COLO668 (cell line): ENCODE measurements at regions not wholly inside any gene's neighbourhood (a gene's known extent, or its start where the extent isn't known, plus 50 kb on each side); places are given as distances from the start of the nearest gene placed in this dataset.
"Not testable (repeated sequence)": the region's sequence is repeated elsewhere in the genome, so short reads cannot be mapped to it uniquely, and the experiment has no call there.

Experiments used
- DNase-seq: peaks from one replicate; lab custom pipeline; 2025; ENCODE audit not compliant: unreplicated experiment; lab: John Stamatoyannopoulos, UW

DNA sequence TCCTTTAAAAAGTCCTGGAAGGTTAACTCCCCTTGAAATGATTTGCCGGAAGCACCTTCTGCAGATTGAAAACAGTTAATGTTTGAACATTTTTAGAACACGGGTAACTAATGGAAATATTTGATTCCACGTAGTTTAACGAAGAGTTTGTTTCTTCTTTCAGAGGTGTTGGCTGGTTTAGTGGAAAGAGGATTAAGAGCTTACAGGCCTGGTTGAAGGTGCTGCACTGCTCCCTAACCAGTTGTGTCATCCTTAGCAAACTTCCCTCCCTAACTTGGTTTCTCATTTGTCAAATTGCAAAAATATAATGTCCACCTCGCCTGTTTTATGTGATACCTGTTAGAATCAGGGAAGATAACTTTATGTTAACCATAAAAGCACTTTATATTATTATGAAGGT is 243.0 kb upstream of the FZD8 start:
- DNase-seq, result no peak

DNA sequence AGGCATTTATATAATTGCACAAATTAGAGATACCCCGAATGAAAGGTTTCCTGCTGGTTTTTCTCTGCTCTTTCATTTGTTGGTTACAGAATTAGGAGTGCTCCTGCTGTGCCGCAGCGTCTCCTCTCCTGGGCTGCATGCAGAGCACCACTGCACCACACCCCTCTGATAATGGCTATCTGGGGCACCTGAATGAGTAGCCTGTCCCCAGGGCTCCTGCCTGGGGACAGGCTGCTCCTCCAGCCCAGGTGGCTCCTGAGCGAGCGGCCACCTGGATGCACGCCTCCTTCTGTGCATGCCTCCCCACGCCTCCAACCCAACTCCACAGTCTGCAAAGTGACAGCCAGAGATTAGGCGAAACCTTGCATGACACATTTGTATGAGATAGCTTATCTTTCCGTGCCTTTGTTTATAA is 242.6 kb upstream of the FZD8 start:
- no peak for DNase-seq

DNA sequence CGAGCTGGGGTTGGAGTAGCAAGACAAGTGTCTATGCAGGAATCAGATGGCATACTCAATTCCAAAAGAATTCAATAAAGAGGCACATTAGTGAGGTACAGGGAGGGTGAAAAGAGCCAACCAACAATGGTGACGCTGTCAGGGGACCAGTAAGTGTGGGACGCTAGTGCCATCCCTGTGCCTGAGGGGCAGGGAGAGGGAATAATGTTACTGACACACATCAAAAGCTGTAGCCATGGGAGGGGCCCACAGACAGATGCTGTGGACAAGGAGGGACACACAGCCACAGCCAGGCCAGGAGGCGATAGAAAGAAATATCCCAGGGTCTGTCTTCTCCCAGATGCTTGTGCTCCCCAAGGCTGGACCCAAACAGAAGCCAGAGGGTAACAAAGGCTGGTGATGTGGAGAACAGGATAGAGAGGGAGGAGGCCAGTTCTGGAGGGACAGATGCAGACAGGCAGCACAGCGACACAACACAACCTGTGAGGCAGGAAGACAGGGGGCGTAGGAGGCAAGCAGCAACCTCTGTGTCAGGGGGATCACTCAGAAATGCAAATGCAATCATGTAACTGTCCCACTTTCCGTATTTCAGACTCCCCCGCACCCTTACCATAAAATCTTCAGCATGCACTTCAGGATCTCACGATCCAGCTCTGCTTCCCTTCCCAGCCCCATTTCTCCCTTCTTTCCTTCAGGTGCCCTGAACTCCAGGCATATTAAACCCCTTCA is 240.5 kb upstream of the FZD8 start:
- no peak for DNase-seq

DNA sequence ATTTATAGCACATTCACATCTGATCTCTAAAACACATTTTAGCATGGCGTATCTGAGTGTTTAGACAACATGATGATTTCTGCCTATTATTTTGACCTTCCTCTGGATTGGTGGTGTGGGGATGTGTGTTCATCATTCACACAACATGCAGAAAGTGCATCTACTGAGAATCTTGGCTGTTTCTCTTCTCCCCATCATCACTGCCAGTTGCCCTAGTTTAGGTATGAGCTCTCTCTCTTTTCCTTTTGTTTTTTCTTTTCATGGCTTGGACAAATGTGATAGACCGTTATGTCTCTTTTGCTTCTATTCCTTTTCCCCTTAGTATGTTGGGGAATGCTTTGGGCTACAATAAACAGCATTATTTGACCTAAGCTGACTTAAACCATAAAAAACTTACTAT is 239.2 kb upstream of the FZD8 start:
- no peak for DNase-seq

DNA sequence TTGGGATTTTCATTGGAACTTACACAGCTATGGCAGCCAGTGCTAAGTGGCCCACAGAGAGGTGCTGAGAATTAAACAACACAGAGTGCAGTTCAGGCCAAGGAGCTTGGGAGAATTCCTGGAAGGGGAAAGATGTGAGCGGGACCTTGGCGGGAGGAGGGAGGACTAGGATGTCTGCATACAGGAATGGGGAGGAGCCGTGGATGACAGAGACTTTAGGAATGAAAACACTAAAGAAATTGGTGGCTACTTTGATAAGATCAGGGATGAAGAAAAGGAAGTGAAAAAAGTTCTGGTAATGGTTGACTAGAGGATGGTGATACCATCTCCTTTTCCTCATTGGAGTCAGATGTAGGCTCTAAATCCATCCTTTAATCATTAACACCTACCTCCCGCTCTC is 234.2 kb upstream of the FZD8 start:
- no peak for DNase-seq

DNA sequence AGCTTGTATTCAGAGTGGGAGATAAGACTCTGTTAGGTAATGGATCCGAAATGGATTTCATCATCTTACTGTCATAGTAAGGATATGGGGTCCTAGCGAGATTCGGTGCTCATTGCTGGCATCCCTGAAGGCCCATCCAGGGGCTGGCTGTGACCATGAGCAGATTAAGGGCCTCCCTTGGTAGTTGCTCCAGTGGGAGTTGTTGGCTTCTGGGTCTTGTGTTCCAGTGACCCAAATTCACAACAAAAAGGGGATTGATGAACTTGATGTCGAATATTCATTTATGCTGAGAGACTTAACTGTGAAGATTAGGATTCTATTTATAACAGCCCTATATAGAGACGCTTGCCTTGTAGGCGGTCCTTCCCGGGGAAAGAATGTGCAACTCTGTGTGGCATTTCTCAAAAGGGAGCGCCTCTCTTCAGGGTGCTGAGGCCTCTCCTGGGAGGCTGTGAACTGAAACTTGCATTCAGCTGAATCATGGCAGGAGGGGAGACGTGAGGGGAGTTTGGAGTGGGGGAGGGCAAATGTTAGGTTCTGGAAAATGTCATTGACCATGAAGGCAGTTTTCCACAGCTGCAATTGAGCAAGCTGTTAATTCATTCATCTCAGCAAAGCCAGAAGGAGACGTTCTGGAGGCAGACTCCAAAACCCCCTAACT is 233.1 kb upstream of the FZD8 start:
- no peak for DNase-seq

DNA sequence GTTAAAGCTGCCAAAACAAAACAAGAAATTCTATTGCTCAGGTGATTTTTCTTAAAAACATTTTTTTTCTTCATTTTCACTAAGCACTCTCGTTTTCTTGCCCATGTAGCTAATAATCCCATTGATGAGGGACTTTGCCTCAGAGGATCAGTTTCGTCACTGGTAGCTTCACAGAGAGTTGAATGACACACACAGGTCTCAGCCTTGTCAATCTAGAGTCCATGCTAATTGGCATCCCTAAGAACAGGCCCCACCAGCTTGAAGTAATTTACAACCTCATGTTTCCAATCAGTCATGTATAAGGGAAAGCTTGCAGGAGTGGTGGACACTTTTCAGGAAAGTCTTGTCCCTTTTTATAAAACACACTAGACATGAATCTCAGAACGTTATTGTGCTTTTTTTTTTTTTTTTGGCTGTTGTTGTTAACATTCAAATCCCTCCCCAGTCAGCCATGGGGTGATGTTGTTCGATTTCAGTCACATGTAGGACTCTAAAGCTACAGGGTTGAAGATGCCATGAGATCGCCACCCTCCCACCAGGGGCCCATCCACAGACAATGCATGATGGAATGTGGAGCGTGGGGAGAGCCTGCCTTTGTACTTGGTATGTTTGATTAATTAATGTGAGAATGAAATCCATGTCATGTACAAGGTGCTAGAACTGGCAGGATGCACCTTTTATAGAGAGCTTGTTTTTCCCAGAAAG is 232.4 kb upstream of the FZD8 start:
- DNase-seq, result no peak

DNA sequence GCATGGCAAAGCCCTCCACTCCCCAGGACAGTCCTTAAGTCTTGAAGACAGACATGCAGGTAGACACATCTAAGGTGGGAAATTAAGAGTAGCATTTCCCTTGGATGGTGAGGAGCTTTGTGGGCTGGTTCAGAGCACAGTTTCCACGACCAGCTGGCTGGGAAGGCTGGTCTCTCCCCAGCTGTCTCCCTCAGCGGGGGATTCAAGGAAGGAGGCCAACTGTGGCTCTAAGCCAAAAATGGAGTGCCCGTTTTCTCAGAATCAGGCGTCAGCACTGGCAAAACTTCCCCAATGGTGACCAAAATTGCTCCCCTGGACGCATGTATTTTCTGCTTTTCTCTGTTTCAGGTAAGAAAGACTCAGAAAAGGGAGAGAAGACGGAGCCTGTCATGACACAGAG is 230.6 kb upstream of the FZD8 start:
- no peak for DNase-seq

DNA sequence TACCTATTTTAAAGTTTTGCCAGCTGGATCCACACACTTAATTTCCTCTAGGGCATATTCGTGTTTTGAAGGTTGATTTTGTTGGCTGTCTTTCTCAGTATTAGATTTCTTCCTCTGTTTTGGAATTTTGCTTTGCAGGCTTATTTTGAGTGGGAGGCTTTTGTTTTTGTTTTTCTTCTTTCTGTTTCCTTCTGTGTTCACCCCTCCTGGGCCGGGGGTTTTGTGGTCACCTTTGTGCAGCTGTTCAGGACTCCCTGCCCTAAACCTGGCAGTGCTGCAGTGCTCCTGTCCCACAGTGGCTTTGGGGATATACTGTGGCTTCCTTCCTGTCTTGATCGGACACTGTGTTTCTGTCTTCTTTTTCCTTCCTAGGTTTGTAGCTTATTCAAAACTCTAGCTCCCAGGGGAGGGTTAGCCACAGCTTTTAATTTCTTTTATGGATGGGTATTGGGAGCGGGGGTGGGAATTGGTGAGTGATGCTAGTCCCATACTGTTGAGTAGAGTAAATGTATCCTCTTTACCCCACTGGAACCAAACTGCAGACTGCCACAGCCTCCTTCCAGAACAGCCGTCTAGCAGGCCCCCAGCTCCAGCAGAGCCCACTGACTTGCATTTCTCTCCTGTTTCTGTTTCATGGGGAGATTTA is 228.7 kb upstream of the FZD8 start:
- DNase-seq, result no peak

DNA sequence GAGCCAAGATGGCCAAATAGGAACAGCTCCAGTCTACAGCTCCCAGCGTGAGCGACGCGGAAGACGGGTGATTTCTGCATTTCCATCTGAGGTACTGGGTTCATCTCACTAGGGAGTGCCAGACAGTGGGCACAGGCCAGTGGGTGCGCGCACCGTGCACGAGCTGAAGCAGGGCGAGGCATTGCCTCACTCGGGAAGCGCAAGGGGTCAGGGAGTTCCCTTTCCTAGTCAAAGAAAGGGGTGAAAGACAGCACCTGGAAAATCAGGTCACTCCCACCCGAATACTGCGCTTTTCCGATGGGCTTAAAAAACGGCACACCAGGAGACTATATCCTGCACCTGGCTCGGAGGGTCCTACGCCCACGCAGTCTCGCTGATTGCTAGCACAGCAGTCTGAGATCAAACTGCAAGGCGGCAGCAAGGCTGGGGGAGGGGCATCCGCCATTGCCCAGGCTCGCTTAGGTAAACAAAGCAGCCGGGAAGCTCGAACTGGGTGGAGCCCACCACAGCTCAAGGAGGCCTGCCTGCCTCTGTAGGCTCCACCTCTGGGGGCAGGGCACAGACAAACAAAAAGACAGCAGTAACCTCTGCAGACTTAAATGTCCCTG is 216.7 kb upstream of the FZD8 start:
- DNase-seq, result not testable (repeated sequence)

DNA sequence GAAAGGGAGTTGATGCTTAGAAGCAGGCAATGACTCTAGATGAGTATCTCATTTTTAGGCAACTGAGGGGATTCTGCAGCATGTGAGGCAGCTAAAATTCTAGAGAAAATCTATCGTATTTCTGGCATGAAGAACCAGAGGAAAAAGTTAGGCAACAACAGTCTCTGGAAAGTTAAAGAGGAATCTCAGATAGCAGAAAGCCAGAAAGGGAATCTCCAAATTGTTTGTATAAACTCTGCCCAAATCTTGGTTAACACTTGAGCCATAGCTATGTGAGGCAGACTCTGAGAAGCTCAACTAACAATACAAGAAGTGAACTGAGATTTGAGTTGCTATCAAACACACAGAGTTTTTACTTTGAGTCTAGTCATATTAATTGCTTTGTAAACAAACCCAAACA is 215.8 kb upstream of the FZD8 start:
- DNase-seq, result no peak

DNA sequence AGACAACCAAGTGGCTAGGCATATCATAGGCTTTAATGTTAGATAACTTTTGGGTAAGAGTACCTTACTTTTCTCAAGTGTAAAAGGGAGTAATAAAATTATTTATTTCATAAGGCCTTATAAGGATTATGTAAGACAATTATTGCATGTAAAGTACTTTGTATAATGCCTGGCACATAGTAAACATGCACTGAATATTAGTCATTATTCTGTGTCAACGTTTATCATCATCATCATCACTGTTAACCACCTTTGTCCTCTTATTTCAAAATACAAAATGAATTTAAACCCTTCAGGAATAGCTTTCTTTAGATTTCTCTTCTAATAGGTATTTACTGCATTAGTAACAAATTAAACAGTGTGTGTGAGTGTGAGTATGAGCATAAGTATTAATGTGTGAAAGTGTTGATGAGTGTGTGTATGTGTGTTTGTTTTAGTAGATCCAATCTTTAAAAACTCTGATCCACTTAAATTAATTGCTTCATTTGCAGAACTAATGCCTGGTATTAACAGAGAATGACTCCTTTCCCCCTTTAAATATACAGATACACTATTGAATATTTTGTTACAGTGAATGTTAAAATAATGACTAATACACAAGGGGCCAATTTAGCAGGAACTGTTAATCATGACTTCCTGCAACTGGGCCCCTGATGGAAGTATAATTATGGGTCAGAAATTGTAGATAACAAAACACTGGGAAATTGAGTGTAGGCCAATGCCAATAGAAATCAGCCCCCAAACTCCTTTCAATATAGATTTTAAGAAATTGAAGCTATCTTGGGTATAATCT is 213.3 kb upstream of the FZD8 start:
- DNase-seq, result no peak

DNA sequence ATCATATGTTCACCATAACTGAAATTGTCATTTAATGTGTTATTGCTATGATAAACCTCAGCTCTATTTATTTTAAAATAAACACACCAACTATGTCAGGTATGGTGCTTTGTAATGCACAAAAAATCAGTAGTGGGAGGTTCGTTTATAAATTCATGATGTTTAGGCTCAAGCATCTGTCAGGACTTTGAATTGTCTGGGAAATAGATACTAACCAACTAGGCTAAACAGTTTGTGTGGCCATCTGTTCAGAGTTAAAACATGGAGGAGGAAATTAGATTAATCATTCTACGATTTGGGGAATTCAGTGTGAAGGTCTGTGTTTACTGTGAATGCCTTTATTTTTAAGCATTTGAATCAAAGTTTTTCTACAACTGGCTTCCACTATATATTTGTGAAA is 212.6 kb upstream of the FZD8 start:
- DNase-seq, result no peak

DNA sequence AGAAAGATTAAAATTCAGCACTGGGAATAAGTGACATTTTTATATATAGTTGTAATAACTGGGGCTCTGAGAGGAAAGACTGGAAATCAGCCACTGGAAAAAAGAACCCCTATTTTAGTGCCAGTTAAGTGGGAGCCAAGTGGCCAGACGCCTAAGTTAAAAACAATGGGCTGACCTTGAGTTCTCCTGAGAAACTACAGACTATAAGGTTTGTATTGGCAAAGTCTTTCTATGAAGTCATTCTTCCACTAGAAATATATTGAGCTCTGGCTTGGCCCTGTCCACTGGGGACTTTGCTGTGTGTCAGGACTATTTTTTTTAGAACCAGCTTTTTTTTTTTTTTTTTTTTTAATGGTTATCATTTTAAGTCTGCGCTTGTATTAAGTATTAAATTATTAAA is 210.6 kb upstream of the FZD8 start:
- no peak for DNase-seq

DNA sequence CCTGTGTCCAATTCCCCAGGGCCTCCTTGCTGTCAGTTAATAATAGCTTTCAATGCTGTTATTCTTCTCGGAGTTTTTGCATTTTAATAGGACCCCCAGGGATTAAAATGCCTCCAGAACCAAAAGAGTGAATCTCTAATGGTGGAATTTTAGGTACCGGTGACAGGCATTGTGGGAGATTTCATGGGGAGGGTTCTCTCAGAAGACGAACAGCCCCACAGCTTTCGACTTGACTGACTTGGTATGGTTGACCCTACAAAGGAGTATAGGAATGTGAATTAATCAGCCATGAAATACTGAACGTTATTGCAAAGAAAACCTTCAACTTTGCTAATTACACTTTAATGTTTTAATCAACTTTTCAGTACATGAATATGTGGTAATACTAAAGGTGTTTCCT is 206.3 kb upstream of the FZD8 start:
- no peak for DNase-seq

DNA sequence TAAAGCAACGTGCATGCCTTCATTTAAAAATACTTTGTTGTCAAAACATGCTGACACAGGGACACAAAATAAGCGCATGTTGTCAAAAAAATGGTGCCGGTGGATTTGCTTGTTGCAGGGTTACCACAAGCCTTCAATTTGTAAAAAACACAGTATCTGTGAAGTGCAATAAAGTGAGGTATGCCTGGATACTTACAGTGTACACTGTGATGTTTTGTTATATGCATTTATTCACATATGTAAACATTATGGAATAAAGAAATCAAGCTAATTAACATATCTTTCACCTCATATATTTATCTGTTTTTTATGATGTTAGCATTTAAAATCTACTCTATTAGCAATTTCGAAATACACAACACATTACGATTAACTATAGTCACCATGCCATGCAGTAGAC is 202.6 kb upstream of the FZD8 start:
- DNase-seq, result no peak

DNA sequence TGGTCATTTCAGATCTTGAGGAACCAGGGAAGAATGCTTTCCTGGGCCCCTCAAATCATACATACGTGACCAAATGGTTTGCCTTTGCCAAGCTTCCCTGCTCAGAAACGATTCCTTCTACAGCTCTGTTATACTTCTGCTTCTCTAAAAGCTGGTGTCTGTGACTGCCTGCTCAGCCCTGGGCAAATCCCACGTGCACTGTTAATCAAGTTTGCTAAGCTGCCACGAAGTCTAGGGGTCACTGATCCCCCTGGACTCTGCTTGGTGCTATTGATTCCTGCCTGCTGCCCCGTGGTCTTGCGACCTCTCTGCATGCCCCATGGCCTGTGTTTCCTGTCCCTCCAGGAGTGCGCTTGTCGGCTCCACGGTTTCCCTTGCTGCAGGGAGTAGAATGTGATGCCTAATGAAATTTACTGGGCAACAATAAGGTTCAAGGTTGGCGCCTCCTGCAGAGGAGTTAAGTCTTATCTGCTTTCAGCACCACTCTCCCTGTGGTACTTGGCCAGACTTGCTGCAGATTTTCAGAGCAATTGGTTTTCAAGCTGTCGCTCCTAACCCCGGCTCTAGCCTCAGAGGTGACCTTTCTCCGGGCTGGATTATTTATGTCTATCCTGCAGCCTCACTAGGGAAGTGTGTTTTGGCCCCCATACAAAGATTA is 201.6 kb upstream of the FZD8 start:
- DNase-seq, result no peak

DNA sequence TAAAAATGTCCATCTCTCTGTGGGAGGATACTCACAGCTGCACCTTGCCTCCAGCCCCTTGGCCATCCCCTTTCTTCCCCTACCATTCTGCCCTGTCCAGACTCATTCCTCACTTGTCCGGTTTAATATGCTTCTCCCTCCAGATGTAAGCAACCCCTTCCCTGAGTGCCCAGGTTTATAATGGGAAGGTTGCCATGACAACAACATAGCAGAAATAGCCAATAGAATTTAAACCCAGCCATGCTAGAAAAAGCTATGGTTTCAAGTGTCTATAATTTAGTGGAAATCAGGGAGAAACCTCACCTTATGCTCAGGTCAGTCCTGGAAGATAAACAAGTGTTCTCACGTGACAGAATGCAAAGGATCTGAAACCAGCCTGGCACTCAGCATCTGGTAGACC is 196.0 kb upstream of the FZD8 start:
- no peak for DNase-seq

DNA sequence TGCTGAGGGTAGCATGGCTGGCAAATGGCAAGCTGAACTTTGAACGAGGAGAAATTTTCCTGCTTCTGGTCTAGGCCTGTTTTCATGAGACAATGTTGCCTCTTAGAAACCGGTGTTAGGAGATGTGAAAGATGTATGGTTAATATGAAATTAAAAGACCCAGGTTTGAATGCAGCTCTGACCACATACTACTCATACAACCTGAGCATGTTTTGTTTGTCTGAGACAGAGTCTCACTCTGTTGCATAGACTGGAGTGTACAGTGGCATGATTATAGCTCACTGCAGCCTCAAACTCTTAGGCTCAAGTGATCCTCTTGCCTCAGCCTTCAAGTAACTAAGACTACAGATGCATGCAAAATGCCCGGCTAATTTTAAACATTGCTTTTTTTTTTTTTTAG is 193.4 kb upstream of the FZD8 start:
- no peak for DNase-seq

DNA sequence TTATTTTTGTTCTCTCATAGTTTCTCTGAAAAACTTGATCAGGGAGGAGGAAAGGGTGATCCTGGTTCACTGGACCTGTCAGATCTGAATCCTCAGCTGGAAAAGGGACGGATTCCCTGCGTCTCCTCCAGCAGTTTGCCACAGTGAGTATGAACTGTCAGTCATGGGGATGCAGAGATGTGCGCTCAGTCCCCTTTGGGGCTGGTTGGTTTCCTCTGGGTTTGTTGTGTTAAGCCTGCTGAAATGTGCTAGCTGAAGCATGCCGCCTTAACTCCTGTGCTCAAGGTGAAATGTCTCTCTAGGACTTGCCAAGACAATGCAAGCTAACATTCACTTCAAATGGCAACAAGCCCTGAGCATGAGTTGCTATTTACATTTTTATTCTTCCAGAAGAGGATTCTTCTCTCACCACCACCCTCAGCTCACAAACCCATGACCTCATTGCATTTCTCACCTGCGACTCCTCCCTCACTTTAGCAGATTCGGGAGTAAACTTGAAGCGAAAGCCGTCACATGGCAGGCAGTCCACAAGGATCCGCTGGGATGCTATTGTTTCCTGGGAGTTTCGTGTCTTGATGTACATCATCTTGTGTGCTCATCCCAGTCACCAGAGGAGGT is 192.9 kb upstream of the FZD8 start:
- DNase-seq, result no peak
